GM21529 (cell line): ENCODE measurements at regions not wholly inside any gene's neighbourhood (a gene's known extent, or its start where the extent isn't known, plus 50 kb on each side); places are given as distances from the start of the nearest gene placed in this dataset.

Experiments
- ATAC-seq: cut with Tn5 transposase; IDR thresholded peaks from one replicate; pipeline ENCODE4 v1.9.1; 2021; ENCODE audit not compliant: unreplicated experiment

DNA sequence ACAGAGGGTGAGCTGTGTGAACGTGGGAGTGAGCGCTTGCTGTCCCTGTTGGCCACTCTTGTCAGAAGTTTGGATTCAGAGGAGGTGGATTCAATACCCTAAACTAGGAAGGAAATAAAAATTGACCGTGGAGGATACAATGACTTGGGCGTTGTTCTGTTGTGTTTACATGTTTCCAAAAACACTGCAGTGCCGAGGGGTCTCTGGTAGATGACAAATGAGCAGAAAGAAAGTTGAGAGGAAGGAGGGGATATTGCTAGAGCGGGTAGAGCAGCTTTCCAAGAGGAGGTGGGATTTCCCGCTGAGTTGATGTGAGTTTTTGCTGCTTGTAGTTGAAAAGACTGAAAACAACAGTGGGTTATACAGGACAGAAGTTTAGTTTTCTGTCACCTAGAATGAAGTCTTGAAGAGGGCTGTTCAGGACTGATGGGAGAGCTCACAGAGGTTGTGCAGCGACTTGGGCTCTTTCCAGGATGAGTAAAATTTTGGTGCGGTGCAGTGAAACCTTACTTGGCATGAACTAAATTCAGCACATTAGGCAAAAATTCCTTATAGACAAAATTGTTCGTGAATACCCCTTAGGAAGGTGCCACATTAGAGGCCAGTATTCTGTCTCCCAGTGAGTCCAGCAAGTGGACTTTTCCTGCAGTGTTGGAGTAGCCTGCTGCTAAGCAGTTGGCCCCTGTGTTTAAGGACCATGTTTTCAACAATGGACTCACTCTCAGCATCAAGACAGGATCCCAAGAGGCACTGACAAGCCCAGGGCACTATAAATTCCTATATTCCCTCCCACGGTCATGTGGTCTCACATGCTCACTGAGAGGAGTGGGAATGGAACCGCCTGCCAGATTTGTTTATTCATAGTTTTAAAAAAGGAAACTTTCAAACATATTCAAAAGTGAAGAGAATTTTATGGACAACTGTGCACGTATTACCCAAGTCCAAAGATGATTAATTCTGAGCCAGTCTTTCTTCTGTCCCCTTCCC, 435.0 kb upstream of the C2CD4B start:
- no peak for ATAC-seq

DNA sequence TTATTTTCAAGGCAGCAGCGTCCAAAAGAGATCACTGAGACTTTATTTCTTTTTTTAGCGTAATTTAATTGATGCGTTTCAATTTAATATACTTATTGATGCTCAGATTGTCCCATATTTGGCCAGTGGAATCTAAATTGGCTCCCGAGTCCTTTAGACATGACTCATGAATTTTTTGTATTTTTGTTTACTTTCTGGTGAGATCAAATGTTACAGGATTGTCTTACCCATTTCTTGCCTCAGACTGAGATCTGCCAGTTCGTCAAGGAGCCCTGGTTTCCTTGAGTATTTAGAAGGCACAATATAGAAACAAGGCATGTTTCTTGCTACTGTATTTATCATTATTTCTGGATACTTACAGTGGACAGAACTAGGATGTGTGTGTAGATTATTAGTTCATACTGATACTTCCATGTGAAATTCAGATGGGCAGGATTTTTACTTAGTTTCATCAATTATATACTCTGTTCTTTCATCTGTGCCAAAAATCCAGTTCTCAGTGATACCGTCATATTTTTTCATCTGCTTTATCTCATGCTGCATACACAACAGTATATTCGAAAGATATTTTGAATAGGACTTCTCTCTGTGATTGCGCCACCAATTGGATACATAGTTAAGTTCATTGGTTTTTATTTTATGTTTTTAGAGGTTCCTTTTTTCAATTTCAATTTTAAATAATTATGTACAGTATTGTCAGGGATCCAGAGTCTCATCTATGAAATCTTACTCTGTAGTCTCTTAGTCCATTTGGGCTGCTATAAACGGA, 436.9 kb upstream of the C2CD4B start:
- no peak for ATAC-seq

DNA sequence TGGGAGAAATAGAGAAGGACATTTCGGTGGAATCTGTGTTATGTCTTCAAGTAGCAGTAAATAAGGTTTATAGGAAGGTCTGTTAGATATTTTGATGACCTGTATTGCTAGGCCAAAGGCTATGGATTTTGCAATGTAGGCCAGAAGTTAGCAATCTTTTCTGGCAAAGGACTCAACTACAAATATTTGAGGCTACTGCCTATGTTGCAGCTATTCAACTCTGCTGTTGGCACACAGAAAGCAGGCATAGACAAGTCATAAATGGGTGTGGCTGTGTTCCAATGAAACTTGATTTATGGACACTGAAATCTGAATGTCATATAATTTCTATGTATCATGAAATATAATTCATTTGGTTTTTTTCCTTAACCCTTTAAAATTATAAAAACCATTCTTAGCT, 438.7 kb upstream of the C2CD4B start:
- no peak for ATAC-seq

DNA sequence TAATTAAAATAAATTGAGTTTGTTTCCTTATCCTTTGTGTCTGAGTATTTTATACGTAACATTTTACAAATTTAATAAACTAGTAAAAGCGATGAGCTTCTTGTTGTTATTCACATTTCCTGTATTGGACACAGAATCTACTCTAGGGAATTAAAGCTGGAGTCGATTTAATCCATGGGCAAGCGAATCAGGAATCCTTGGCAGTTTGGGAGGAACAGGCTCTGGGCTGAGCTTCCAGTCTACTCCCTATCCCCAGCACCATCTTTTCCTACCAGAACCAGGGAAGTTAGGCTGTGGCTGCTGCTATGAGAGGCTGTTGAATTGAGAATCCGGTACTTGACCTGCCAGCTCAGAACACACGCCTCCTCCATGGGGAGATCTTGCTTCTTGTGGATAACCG, 437.3 kb upstream of the TPM1 start:
- no peak for ATAC-seq

DNA sequence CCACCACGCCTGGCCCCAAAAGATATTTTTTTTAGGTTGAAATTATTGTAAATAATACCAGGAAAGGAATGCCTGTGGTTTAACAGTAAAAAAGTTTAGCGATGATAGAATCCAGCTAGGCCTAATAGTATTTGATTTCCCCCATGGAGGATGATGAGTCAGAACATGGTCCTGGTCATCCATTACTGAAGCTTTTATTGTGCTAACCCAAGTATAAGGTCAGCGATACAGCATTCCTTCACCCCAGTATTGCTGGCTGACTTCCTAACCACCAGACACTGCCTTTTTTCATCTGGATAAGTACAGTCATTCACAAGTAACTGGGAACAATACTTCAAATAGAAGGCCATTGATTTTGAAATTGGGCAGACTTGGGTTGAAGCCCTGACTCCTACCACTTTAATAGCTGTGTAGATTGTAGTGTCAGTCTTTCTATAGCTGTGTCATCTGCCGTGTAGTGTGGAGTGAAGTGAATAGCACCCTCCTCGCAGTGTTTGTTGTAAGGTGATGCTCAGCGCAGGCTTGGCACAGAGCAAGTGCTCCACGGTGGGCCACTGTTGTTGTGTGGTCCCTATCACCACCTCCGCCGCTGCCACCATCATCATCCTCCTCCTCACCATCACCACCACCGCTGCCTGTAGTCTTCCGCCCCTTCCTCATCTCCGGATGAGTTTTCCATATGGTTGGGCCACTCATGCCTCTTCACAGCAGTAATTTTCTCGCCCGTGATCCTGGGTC, 436.0 kb upstream of the TPM1 start:
- no peak for ATAC-seq

DNA sequence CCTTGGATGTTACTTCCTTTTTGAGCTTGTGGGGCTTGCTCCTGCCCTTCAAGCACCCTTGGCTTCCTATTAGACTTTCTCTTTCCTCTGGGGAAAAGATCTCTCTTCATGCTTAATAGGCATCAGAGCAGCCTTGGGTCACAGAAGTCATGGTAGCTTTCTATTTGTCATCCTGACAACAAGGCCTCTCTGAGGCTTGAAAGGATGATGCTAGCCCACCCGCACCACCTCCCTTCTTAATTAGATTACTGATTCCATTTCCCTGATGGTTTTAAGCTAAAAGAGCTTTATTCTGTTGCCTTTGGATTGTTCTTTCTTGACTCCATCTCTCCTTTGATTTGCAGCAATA, 435.5 kb upstream of the TPM1 start:
- ATAC-seq: no peak

DNA sequence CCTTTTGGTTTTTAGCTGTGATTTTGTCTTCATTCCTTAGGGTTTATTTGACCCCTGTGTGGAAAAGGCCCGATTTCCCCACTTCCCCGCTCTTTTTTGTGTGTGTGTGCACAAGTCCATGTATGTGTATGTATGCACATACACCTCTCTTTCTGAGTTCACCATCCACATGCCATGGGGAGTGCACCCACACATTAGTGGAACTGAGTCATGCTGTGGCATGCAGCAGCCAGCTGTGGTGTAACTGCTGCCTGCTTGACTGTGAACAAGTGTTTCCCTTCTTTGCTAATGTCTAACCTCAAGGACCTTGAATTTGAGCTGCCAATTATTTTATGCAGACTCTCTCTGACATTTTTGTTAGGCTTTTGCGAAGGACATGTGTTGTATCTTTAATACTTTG, 434.9 kb upstream of the TPM1 start:
- no peak for ATAC-seq

DNA sequence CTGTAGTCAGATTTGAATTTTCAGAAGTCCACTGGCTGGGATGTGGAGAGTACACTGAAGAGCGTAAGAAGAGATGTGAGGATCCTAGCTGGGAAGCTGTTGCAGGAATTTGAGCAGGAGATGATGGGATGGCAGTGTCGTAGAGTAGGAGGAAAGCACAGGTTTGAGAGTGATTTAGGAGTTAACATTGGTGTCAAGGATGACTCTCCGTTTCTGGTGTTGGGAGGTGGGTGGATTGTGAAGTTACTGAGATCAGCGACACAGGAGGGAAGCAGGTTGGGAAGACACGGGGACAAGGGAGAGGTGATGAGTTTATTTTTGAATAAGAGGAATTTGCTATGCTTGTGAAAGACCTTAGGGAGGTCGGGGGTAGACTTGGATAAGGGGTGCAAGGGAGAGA, 434.2 kb upstream of the TPM1 start:
- no peak for ATAC-seq

DNA sequence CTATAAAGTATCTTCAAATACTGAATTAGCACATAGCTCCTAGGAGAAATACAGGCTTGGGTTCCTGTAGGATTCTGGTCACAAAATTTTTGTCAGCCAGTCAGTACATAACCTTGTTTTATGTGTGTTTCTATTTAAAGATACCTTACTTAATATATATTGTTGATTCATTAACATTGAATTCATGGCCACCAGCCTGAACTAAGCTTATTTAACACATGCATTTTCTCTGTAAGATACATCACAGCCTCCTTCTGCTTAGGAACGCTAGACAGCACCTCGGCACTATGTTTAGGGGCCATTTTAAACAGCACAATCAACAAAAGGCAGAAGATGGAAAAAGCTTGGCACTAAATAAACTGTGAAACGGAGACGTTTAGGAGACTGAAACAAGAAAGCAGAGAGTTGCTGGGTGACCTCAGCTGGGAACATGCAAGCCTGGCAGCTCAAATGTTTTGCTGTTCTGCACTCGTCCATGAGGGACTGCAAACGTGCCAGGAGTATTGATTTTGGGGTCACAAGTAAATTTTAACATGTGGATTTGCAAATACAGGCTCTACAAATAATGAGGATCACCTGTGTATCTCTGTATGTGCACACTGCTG, 432.2 kb upstream of the TPM1 start:
- no peak for ATAC-seq

DNA sequence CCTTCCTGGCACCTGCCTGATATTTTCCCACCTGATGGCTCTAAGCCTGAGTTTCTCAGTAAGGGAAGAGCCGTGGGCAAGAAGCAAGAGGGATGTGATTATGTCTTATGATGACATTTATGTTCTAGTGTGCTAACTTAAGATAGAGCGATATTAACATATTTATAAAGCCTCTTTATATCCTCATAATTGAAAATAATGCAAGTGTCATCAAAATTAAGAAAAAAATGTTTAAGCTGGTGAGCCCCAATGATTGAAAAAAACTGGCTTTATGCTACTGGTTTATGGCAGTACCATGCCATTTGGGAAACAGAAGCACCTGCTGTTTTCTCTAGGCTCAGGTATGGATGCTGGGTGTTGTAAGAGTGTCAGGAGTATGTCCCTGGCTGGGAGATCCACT, 431.5 kb upstream of the TPM1 start:
- ATAC-seq: no peak

DNA sequence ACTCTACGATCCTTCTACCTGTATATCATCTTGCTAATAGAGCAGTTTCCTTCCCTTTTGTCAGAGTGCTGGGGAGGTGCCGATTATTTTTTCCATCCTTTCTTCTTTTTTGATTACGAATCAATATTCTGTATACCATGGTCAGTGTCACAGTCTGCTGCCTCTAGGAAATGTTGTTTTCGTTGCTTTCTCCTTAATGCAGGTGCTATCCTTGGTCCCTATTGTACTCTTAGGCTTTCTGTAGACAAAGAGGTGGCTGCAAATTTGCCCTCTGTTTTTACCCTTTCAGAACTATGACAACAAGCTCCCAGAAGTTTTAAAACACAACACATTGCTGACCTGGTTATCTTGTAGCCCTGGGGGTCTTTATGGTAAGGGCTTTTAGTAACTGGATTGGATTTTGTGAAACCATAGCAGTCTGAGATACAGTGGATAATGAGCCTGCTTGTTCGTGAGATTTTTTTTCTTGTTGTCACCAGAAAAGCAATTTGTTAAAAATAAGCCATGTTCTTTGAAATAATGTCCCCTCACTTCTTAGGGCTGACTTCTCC, 430.3 kb upstream of the TPM1 start:
- no peak for ATAC-seq

DNA sequence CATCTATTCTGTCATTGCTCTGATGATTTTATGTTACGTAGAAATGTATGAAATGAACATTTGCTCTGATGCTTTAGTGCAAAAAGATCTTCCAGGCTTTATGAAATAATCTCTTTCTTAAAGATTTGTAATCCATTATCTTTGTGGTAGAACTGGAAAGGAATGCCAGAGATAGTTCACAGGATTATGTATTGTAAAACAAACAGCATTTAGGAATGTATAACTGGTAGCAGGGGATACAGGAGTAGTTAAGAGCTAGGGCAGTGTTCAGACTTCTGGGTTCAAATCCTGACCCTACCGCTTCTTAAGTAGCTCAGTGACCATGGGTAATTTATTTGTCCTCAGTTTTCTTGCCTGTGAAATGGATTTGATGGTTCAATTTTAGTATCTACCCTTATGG, 429.8 kb upstream of the TPM1 start:
- ATAC-seq: no peak

DNA sequence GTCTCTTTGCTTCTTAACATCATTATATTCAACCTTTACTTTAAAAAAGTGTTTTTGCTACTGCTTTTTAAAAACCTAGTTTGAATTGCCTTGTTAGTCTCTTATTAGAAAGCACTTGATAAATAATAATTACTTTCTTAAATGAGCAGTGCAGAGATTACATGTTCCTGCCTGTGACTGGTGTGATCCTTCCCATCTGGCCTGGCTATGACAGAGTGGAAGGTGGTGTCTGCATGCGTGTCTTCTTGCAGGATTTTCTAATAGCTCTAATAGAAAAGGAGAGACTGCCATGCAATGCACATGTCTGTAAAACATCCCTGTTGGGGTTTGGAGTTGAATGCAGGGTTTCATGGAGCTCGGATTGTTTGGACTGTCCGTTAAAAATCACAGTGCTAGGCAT, 425.8 kb upstream of the TPM1 start:
- no peak for ATAC-seq

DNA sequence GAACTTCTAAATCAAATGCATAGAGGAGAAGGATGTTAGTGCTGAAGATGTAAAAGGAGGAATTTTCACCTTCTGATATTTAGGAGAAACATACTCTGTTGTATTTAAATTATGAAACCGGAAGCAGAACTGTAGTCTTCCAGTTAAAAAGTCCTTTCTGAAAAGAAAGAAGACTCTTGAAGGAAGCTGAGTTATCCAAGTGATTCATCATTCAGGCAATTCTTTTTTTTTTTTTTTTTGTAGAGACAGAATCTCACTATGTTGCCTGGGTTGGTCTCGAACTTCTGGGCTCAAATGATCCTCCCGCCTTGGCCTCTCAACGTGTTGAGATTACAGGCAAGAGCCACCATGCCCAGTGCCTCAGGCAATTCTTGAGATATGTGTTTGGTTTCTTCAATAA, 424.8 kb upstream of the TPM1 start:
- no peak for ATAC-seq

DNA sequence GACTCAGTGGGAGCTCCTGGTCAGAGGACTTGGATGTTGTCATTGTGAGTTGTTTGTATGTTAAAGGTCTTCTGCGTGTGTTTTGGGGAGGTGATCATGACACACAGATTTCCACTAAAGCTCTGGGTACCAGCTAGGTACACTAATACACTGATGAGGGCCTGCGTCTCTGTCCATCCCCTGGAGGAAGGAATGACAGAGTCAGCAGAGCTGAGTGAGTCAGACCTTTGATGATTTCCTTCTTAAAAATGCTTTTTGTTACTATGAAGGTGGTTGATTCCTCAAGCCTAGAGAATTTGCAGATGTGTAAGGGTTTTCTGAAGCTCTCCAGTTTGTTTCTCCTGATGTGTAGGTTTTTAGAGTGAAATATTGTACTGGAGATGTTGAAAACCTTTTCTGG, 424.1 kb upstream of the TPM1 start:
- no peak for ATAC-seq

DNA sequence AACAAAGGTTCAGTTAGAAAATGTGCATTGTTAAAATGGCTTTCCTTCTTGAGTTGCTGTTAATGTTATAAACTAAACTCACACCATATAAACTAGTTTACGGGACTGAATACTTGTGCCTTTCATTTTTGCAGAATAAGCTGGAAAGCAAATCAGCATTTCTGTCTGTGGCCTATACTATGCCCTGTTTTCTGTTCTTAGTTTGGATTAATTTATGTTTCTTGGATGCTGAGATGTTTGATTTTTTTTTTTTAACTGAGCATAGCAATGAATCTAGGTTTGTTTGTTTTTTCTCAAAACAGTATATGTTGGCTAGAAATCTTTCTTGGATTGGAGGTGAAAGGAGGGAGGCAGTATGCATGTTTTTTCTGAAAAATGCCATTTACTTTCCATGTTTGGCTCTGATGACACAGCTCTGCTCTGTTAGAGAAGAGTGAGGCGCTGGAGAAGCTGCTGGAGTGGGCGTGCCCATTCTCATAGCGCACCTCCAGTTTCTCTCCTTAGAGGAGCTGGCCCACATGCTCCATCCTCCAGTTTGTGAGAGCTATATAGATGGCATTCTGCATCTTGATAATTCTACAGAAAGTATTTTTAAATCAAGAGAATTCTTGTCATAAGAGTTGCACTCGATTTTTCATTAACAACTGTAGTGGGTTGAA, 423.6 kb upstream of the TPM1 start:
- ATAC-seq: no peak

DNA sequence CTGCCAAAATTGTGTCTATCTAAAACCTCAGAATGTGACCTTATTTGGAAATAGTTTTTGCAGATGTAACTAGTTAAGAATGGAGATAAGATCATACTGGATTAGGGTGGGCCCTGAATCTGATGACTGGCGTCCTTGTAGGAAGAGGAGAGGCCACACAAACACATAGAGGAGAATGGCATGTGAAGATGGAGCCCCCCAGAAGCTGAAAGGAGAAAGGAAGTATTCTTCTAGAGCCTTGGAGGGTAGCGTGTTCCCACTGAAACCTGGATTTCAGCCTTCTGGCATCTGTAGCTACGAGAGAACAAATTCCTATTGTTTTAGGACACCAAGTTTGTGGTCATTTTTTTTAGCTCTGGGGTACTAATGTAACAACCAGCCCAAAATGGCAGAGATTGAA, 423.0 kb upstream of the TPM1 start:
- no peak for ATAC-seq

DNA sequence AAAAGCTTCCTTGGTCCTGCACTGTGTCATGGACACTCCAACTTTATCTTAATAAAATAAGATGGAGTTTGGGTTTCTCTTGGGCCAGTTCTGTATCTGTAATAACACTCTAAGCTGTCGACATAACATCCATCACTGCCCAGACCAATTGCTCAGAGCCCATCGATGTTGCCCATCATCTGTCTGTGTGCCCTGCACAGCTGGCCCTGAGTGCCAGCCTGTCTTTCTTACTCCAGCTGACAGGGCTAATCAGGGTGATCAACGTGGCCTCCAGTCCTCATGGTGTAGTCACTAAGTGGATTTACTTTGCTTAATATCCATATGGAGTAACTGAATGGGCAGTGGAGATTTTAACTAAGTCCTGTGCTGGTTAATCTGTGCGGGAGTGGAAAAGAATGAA, 419.8 kb upstream of the TPM1 start:
- ATAC-seq: no peak

DNA sequence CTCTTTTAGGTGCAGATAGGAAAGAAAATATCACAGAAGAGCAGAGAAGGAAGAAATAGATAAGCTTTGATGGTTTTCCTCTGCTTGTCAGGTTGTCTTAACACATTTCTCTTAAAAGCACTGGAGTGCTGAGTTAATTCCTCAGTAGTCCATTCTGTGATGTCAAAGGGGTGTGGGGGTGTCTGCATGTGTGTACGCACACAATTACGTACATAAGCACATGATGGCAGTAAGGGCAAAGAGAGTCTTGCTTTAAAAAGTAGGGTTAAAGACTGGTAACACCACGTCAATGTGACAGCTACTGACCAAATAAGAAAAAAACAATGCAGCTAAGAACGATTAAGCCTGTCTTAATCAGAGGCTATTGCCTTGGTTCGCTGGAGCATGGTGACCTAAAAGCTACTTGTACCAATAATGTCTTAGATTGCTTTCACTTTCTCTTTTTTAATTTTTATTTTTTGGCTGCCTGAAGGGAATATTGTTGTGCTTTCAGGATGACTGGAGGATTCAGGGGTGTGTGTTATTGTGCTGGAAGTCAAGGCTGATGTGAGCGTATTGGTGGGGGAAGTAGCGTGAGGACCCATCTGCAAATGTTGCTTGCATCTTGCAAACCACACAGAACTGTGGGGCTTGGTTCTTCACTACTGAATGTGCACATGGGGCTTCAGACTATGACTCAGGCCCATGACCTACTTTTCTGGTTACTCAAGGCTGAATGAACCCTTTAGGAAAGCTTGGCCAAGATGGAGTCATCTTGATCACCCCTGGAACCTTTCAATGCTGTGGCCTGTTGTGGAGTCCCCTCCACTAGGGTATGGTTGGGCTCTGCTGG, 417.8 kb upstream of the TPM1 start:
- no peak for ATAC-seq
